Stimulated activated naive CD4-positive, alpha-beta T cell treated with Interleukin-2 at 50 U/mL for 16 hours (primary cell): ENCODE measurements at regions not wholly inside any gene's neighbourhood (a gene's known extent, or its start where the extent isn't known, plus 50 kb on each side); places are given as distances from the start of the nearest gene placed in this dataset.

ENCODE experiments used
- DNase-seq: peaks from one replicate; lab custom pipeline; 2025; lab: John Stamatoyannopoulos, UW

GRCh38 chr10:43955978-43956377 is 307.3 kb upstream of the ZNF32 start:
- DNase-seq = no peak

GRCh38 chr10:43955002-43955596 is 306.4 kb upstream of the ZNF32 start:
- no peak for DNase-seq

- DNase-seq = no peak
These were observed 305.0 kb upstream of the ZNF32 start for GRCh38 chr10:43953672-43954071.

GRCh38 chr10:43952760-43953159 is 304.1 kb upstream of the ZNF32 start:
- DNase-seq = no peak

GRCh38 chr10:43949351-43949750 is 300.7 kb upstream of the ZNF32 start:
- no peak for DNase-seq

GRCh38 chr10:43946445-43946844 is 297.8 kb upstream of the ZNF32 start:
- DNase-seq = no peak

- no peak for DNase-seq
These were observed 297.2 kb upstream of the ZNF32 start for GRCh38 chr10:43945908-43946307.

- DNase-seq = no peak
These were observed 296.5 kb upstream of the ZNF32 start for GRCh38 chr10:43945094-43945730.

GRCh38 chr10:43944381-43945093 is 295.9 kb upstream of the ZNF32 start:
- DNase-seq = no peak

- DNase-seq = no peak
These were observed 295.2 kb upstream of the ZNF32 start for GRCh38 chr10:43943818-43944360.

- no peak for DNase-seq
These were observed 294.6 kb upstream of the ZNF32 start for GRCh38 chr10:43943119-43943817.

- no peak for DNase-seq
These were observed 293.6 kb upstream of the ZNF32 start for GRCh38 chr10:43942096-43942850.

GRCh38 chr10:43940898-43941837 is 292.5 kb upstream of the ZNF32 start:
- no peak for DNase-seq

GRCh38 chr10:43939939-43940820 is 291.5 kb upstream of the ZNF32 start:
- DNase-seq = no peak

- DNase-seq = no peak
These were observed 290.8 kb upstream of the ZNF32 start for GRCh38 chr10:43939389-43939938.

- no peak for DNase-seq
These were observed 290.1 kb upstream of the ZNF32 start for GRCh38 chr10:43938810-43939209.

- no peak for DNase-seq
These were observed 282.7 kb upstream of the ZNF32 start for GRCh38 chr10:43931308-43931930.

GRCh38 chr10:43930777-43931176 is 282.1 kb upstream of the ZNF32 start:
- DNase-seq = no peak

- DNase-seq = no peak
These were observed 281.6 kb upstream of the ZNF32 start for GRCh38 chr10:43930243-43930642.
